GM23338 (cell line): ENCODE measurements at regions not wholly inside any gene's neighbourhood (a gene's known extent, or its start where the extent isn't known, plus 50 kb on each side); places are given as distances from the start of the nearest gene placed in this dataset.

Source experiments
- ATAC-seq: fragments of 200-7000 bp; cut with Tn5 transposase; 3 replicates; pipeline ENCODE4 v1.9.1; 2020
- DNase-seq: peaks from one replicate; pipeline ENCODE4 v3.0.0-alpha.2; 2015; ENCODE audit warnings: low spot score
- H2AFZ ChIP-seq: fragments of 200-600 bp; sonication (generic); 2 replicates; pipeline ENCODE4 v1.8.0; 2016; ENCODE audit warnings: antibody characterized with exemption, mild to moderate bottlenecking, moderate library complexity
- H3F3A ChIP-seq: fragments of 200-600 bp; sonication (generic); replicated peaks from 2 replicates; pipeline ENCODE4 v1.8.0; 2017; ENCODE audit warnings: antibody characterized with exemption, mixed run types, low read depth
- H3K27ac ChIP-seq: fragments of 200-600 bp; sonication (generic); 2 replicates; pipeline ENCODE4 v1.6.1; 2016; ENCODE audit warnings: low read depth
- H3K27me3 ChIP-seq: fragments of 200-600 bp; sonication (generic); 2 replicates; pipeline ENCODE4 v1.8.0; 2016; ENCODE audit warnings: mild to moderate bottlenecking, mixed run types, moderate library complexity; ENCODE audit not compliant: insufficient read depth
- H3K36me3 ChIP-seq: fragments of 200-600 bp; sonication (generic); 2 replicates; pipeline ENCODE4 v1.8.0; 2016; ENCODE audit warnings: mild to moderate bottlenecking; ENCODE audit not compliant: insufficient read depth
- H3K4me1 ChIP-seq: fragments of 200-600 bp; sonication (generic); 2 replicates; pipeline ENCODE4 v1.8.0; 2016; ENCODE audit warnings: mild to moderate bottlenecking, moderate library complexity; ENCODE audit not compliant: insufficient read depth
- H3K4me2 ChIP-seq: fragments of 200-600 bp; sonication (generic); 2 replicates; pipeline ENCODE4 v1.7.1; 2017; ENCODE audit warnings: mixed run types
- H3K4me3 ChIP-seq: fragments of 200-600 bp; sonication (generic); 2 replicates; pipeline ENCODE4 v1.6.1; 2016; ENCODE audit warnings: mixed run types
- H3K79me2 ChIP-seq: fragments of 200-600 bp; sonication (generic); replicated peaks from 2 replicates; pipeline ENCODE4 v1.8.0; 2017; ENCODE audit warnings: mild to moderate bottlenecking; ENCODE audit not compliant: insufficient read depth
- H3K9me2 ChIP-seq: fragments of 200-600 bp; sonication (generic); 2 replicates; pipeline ENCODE4 v1.8.0; 2017; ENCODE audit not compliant: insufficient read depth
- H4K20me1 ChIP-seq: fragments of 200-600 bp; sonication (generic); replicated peaks from 2 replicates; pipeline ENCODE4 v1.8.0; 2017; ENCODE audit warnings: mild to moderate bottlenecking; ENCODE audit not compliant: insufficient read depth
- H3K27ac Mint-ChIP-seq: 2 replicates; pipeline ENCODE4 v1.8.0; 2020; ENCODE audit warnings: inconsistent platforms, mild to moderate bottlenecking, moderate library complexity, mixed read lengths
- H3K27me3 Mint-ChIP-seq: 3 replicates; pipeline ENCODE4 v1.8.0; 2022; ENCODE audit warnings: low read depth, mild to moderate bottlenecking, moderate library complexity, mixed read lengths, inconsistent platforms; ENCODE audit not compliant: insufficient read depth, poor library complexity
- H3K36me3 Mint-ChIP-seq: 3 replicates; pipeline ENCODE4 v1.8.0; 2021; ENCODE audit warnings: low read depth, mild to moderate bottlenecking, inconsistent platforms, moderate library complexity, mixed read lengths
- H3K4me1 Mint-ChIP-seq: 3 replicates; pipeline ENCODE4 v1.8.0; 2020; ENCODE audit warnings: mild to moderate bottlenecking, inconsistent platforms, mixed read lengths
- H3K4me3 Mint-ChIP-seq: 3 replicates; pipeline ENCODE4 v1.8.0; 2021; ENCODE audit warnings: moderate library complexity, mild to moderate bottlenecking, inconsistent platforms, mixed read lengths
- H3K9me3 Mint-ChIP-seq: 3 replicates; pipeline ENCODE4 v1.8.0; 2020; ENCODE audit warnings: moderate library complexity, mild to moderate bottlenecking, inconsistent platforms, mixed read lengths
- EZH2 ChIP-seq: fragments of 200-600 bp; sonication (generic); IDR thresholded peaks from one replicate; pipeline ENCODE4 v1.8.0; 2017; ENCODE audit warnings: antibody characterized with exemption, mild to moderate bottlenecking, low read depth; ENCODE audit not compliant: unreplicated experiment
- EZH2phosphoT487 ChIP-seq: fragments of 200-600 bp; sonication (generic); IDR thresholded peaks from one replicate; pipeline ENCODE4 v1.8.1; 2018; ENCODE audit warnings: antibody characterized with exemption; ENCODE audit not compliant: unreplicated experiment
- NANOG ChIP-seq: IDR thresholded peaks from 2 replicates; pipeline ENCODE4 v1.6.1; 2016; ENCODE audit warnings: antibody characterized with exemption, borderline replicate concordance
- POLR2AphosphoS5 ChIP-seq: IDR thresholded peaks from 2 replicates; pipeline ENCODE4 v1.6.1; 2016; ENCODE audit warnings: antibody characterized with exemption, low read depth
- REST ChIP-seq: IDR thresholded peaks from one replicate; pipeline ENCODE4 v1.6.1; 2018; ENCODE audit warnings: antibody characterized with exemption; ENCODE audit not compliant: unreplicated experiment
- STAT1 ChIP-seq: IDR thresholded peaks from one replicate; pipeline ENCODE4 v1.6.1; 2016; ENCODE audit warnings: antibody characterized with exemption; ENCODE audit not compliant: unreplicated experiment
- ZNF114 ChIP-seq: fragments of 250-450 bp; sonication (Bioruptor Pico); IDR thresholded peaks from 2 replicates; pipeline ENCODE4 v1.5.0; 2020; ENCODE audit warnings: mild to moderate bottlenecking, moderate library complexity
- ZNF462 ChIP-seq: fragments of 250-450 bp; sonication (Bioruptor Pico); IDR thresholded peaks from 2 replicates; pipeline ENCODE4 v1.5.0; 2020; ENCODE audit warnings: mild to moderate bottlenecking, moderate library complexity
- TF ChIP-seq, protein P1 (sequence below), 2 experiments: fragments of 200-600 bp in 1 of 2; sonication (generic) in 1 of 2; conservative IDR thresholded peaks; 2 replicates each; pipeline versions ENCODE4 v1.5.1 to v1.6.1; 2016 to 2017; ENCODE audit warnings: antibody characterized with exemption in 2 of 2, low read depth in 2 of 2, mild to moderate bottlenecking in 2 of 2, moderate library complexity in 1 of 2
- TF ChIP-seq, protein P2 (sequence below): IDR thresholded peaks from 2 replicates; pipeline ENCODE4 v1.6.1; 2016; ENCODE audit warnings: antibody characterized with exemption

DNA sequence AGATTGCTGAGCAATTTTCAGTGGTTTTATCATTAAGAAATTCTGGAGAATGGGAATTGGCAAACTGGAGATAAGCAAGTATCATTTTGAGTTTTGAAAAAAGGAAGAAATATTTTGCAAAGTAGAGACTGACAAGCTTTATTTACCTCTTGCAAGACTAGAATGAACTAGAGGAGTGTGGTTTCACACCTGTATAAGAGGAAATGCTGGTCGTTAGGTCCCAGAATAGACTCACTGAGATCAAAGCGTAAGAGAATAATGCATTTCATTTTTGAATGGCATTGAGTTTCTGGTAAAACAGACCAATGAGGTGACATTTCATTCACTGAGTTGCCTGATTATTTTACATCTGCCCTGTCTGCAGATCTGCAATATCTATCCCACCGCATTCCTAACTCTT, 308.1 kb downstream of the ADGRL2 start:
- H3K4me1 ChIP-seq: no peaks in the 10 kb centered on the region
- Mint-ChIP-seq H3K4me3 (no peak overlapping the region), H3K27me3 (no peaks in the 10 kb centered on the region), H3K27ac (no peak overlapping the region), H3K9me3 (peaks cover 5% of the 10 kb centered on the region; the same call in 2 of the 3 replicates), H3K4me1 (peaks cover 2% of the 10 kb centered on the region; the same call in 1 of the 3 replicates), H3K36me3 (peaks cover 4% of the 10 kb centered on the region; the same call in 1 of the 3 replicates)
- no peaks in the 10 kb centered on the region for H3K27me3 ChIP-seq
- H3K4me3 ChIP-seq: no peak overlapping the region
- H3K36me3 ChIP-seq: no peaks in the 10 kb centered on the region
- DNase-seq: no peak
- H2AFZ ChIP-seq: no peak overlapping the region
- H3F3A ChIP-seq: no peaks in the 10 kb centered on the region
- no peaks in the 10 kb centered on the region for H3K79me2 ChIP-seq
- no peak overlapping the region for H3K27ac ChIP-seq
- H4K20me1 ChIP-seq: no peaks in the 10 kb centered on the region
- TF ChIP-seq NANOG: no peak
- no peak for TF ChIP-seq ZNF462 (CRISPR knock-in tag)
- no peak for TF ChIP-seq STAT1
- TF ChIP-seq ZNF114: no peak
- TF ChIP-seq REST: no peak
- TF ChIP-seq EZH2: no peak
- TF ChIP-seq, protein P1, sequence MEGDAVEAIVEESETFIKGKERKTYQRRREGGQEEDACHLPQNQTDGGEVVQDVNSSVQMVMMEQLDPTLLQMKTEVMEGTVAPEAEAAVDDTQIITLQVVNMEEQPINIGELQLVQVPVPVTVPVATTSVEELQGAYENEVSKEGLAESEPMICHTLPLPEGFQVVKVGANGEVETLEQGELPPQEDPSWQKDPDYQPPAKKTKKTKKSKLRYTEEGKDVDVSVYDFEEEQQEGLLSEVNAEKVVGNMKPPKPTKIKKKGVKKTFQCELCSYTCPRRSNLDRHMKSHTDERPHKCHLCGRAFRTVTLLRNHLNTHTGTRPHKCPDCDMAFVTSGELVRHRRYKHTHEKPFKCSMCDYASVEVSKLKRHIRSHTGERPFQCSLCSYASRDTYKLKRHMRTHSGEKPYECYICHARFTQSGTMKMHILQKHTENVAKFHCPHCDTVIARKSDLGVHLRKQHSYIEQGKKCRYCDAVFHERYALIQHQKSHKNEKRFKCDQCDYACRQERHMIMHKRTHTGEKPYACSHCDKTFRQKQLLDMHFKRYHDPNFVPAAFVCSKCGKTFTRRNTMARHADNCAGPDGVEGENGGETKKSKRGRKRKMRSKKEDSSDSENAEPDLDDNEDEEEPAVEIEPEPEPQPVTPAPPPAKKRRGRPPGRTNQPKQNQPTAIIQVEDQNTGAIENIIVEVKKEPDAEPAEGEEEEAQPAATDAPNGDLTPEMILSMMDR (conservative IDR thresholded peaks at IDR 0.05; ENCODE audit: low read depth in 2 of 2): no peak
- TF ChIP-seq, protein P2, sequence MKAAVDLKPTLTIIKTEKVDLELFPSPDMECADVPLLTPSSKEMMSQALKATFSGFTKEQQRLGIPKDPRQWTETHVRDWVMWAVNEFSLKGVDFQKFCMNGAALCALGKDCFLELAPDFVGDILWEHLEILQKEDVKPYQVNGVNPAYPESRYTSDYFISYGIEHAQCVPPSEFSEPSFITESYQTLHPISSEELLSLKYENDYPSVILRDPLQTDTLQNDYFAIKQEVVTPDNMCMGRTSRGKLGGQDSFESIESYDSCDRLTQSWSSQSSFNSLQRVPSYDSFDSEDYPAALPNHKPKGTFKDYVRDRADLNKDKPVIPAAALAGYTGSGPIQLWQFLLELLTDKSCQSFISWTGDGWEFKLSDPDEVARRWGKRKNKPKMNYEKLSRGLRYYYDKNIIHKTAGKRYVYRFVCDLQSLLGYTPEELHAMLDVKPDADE: no peak
- no peak for TF ChIP-seq EZH2phosphoT487
- TF ChIP-seq POLR2AphosphoS5: no peak
- H3K9me2 ChIP-seq: no peaks in the 10 kb centered on the region
- H3K4me2 ChIP-seq: no peak overlapping the region
- ATAC-seq: no peak
